AML-193 (cell line): ENCODE measurements at regions not wholly inside any gene's neighbourhood (a gene's known extent, or its start where the extent isn't known, plus 50 kb on each side); places are given as distances from the start of the nearest gene placed in this dataset.
"Not testable (repeated sequence)": the region's sequence is repeated elsewhere in the genome, so short reads cannot be mapped to it uniquely, and the experiment has no call there.

Experiments
- DNase-seq, 2 experiments: peaks; one replicate each; lab custom pipeline; 2025; lab: John Stamatoyannopoulos, UW

DNA sequence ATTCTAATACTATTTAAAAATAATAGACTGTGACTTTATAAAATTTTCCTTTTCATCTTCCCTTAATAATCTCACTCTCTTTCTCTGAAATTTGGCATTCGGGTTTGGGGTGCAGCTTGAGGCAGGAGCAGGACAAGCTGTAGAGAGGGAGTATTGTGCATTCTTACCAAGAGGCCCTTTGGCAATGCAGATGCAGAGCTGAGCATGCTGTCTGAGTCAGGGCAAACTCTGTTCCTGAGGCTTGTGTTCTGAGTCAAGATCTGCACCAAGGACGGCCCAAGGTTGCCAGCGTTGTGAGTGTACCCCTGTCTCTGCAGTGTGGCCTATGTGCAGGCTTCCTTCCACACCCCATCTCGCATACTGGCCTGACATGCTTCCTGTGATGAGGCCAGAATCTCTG is 343.8 kb upstream of the FRG2C start:
- no peak for DNase-seq

DNA sequence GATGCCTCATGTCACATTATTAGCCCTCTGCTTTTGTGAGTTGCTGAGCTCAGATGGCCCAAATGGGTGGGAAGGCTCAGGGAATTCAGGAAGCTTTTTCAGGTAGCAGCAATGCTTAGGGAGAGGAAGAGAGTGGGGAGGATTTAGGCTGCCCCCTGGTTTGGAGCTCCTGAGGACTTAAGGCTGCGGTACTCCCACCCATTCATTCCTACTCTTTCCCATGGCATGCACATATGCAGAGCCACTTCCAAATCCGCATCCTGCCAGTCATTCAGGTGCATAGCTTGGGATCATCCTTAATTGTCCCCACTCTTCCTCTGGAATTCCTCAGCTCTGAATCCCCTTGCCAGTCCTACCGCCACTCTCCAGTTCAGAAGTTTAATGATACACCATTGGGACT is 343.1 kb upstream of the FRG2C start:
- no peak for DNase-seq

DNA sequence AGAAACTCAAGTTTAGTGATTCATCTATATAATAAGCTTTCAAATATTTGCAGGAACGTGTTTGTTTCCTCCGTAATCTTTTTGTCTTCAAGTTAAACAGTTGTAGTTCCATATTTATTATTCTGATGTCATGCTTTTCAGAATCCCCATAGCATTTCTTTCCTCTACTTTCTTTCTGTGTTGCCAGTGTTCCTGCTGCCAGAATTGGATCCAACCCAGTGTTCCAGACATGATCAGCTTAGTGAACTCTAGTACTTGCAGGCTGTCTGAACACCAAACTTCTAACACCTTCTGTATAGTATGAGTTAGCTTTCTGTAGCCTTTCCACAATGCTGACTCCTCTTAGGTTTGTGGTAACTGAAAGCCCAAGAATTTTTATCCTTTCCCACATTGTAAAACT is 340.2 kb upstream of the FRG2C start:
- not testable (repeated sequence) for DNase-seq

- DNase-seq: no peak
These were observed 338.4 kb upstream of the FRG2C start for GRCh38 chr3:75325716-75326115.

- DNase-seq: no peak
These were observed 336.7 kb upstream of the FRG2C start for GRCh38 chr3:75327453-75327852.

- no peak for DNase-seq
These were observed 334.5 kb upstream of the FRG2C start for GRCh38 chr3:75329476-75330097.

GRCh38 chr3:75330446-75330845 is 333.7 kb upstream of the FRG2C start:
- DNase-seq: not testable (repeated sequence)

- DNase-seq: not testable (repeated sequence)
These were observed 332.0 kb upstream of the FRG2C start for GRCh38 chr3:75332090-75332489.

GRCh38 chr3:75332794-75333193 is 331.3 kb upstream of the FRG2C start:
- DNase-seq: no peak

DNA sequence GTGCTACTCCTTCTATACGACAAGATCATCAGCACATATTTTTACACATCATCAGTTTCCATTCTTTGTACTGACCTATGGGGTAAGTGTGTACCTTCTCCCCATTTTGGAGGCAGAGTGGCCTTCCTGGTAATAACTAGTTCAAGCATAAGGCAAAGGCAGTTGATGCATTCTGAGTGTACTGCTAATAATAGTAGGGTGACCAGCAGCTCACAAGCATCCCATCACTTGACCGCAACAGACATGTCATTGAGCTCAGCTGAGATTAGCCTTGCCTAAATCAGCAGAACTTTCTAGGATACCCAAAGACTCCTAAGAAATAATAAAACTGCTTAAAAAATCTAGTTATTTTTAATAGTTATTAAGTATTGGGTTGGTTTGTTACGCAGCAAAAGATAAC is 329.8 kb upstream of the FRG2C start:
- DNase-seq: no peak

DNA sequence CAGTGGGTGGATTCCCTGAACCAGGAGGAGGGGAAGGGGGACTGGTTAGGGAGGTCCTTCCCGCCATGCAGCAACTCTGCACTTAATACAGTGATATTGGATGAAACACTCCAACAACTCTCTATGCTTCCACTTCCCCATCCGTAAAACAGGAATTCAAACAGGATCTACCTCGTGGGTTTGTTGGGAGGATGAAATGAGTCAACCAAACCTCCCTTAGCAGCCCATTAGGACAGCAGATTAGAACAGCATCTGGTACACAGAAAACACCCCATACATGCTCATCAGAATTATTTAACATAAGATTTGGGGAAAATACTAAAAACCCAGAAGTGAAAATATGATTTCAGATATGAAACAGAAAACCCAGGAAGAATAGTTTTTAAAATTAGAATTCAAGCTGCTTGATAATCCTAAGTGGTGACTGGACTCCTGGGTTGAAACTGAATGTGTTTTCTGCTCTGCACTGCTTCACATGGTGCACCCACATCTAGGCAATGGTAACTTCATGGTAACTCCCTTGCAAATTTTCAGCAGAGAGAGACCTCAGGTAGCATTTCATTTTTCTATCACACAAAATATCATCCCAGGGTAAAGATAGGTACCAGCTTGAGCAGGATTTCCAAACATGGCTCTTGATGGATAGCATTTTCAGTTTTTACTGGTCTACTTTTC is 326.8 kb upstream of the FRG2C start:
- no peak for DNase-seq

- no peak for DNase-seq
These were observed 325.8 kb upstream of the FRG2C start for GRCh38 chr3:75338342-75338741.

GRCh38 chr3:75341324-75342067 is 322.6 kb upstream of the FRG2C start:
- DNase-seq: no peak

DNA sequence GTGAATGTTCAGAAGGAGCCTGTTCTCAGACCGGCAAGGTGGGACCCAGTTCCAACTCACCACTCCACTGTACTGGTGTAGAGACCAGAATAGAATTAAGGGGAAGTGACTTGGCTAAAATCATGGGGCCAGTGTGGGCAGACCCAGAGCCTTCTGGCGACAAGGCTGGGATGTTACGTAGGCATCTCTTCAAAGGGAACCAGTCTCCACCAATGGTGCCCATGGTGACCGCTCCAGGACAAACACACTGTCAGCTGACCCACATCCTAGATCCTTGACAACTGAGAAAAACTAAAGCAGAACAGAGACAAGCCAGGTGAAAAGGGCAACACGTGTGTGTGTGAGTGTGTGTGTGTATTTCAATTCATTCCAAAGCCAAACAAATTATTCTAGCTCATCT is 321.7 kb upstream of the FRG2C start:
- no peak for DNase-seq

DNA sequence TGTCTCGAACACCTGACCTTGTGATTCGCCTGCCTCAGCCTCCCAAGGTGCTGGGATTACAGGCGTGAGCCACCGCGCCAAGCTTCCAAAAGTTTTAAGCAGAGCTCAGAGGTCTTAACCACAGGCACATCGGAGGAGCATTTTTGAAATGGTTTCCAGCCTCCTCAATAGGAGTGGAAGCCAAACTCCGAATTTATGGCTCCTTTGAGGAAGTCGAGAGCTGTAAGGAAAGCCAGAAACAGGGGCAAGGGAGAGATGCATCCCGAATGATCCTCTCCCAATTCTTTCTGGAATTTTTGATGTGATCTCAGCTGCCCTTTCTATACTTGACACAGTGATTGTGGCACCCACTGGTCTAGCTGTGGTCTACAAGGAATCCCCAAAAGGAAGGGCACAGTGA is 313.6 kb upstream of the FRG2C start:
- DNase-seq: not testable (repeated sequence)

DNA sequence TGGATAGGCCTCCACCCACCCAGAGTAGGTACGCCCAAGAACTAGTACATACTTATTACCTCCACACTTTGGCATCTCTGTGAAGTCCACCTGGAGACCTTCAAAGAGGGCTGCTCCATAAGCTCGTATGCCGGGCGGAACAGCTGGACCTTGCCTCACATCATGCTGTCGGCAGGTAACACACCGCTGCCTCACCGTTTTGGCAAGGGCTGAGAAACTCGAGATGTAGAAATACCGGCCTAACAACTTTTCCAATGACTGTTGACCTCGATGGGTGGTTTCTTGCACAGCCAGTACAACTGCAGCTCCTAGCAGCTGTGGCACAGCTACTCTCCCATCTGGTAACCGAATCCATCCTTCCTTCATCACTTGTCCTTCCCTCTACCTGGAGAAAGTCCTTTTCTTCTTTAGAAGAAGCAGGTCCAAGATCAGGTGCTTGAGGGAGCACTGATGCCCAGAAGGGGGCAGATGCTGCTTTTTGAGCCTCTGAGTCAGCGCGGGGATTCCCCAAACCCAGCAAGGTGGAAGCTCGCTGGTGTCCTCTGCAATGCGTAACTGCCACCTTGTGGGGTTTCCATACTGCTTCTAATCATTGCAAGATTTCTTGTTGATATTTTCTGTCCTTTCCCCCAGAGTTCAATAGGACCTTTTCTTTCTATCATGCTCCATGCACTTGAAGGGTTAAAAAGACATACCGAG is 301.9 kb upstream of the FRG2C start:
- not testable (repeated sequence) for DNase-seq

GRCh38 chr3:75372964-75373363 is 291.2 kb upstream of the FRG2C start:
- not testable (repeated sequence) for DNase-seq

GRCh38 chr3:75379840-75380239 is 284.3 kb upstream of the FRG2C start:
- not testable (repeated sequence) for DNase-seq

- no peak for DNase-seq
These were observed 283.8 kb upstream of the FRG2C start for GRCh38 chr3:75380276-75380771.

DNA sequence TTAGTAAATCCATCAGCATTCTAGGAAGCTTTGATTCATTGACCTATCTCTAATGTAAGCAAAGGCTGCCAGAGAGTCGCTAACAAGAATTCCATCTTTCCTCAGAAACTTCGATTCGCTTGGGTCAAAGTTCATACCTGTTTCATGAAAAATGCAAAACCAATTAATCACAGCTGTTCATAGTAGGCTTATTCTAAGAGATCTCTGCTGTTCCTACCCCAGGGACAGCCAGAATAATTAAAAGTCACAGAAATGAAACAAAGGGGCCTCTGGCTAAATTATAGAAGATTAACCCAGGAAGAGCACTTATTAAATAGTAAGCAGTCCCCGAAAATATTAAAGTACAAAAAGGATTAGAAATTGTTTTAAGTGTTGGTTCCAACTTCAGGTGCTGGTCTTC is 280.1 kb upstream of the FRG2C start:
- DNase-seq: not testable (repeated sequence)

DNA sequence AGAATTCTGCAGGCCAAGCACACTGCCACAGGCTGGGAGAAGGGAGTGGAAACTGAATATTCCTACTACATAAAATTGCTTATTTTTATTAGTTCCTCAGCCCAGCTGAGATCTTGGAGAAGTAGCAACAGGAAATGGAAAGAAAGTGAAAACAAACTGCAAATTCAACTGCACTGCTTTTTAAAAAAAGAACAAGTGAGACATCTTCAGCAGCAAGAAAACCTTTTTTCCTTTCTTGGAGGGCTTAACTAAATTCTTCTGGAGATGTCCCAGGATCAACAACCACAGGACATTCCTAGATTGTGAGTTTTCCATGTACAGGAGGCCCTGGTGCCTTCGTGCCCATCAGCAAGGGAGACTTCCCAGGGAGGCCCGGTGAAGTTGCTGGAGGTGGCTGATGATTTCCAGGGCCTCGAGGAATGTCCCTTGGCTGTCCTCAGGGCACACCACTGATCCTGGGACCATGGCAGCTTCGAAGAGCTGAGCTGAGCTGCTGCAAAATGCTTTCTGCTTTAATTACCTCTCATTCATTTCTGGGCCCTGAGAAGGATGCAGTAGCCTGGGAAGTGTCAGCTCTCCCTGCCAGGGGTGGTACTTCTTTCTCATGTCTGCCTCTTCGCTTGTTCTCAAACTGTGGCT is 275.5 kb upstream of the FRG2C start:
- not testable (repeated sequence) for DNase-seq

GRCh38 chr3:75393288-75393694 is 270.8 kb upstream of the FRG2C start:
- not testable (repeated sequence) for DNase-seq
